Glutamatergic neuron (in vitro differentiated cells): ENCODE measurements at regions not wholly inside any gene's neighbourhood (a gene's known extent, or its start where the extent isn't known, plus 50 kb on each side); places are given as distances from the start of the nearest gene placed in this dataset.

Experiments
- DNase-seq: peaks from one replicate; pipeline ENCODE4 v3.0.0; 2022
- H3K27ac Mint-ChIP-seq: one replicate; pipeline ENCODE4 v1.8.0; 2020; ENCODE audit warnings: mild to moderate bottlenecking, mixed read lengths, inconsistent platforms; ENCODE audit not compliant: unreplicated experiment
- H3K27me3 Mint-ChIP-seq: one replicate; pipeline ENCODE4 v1.8.0; 2020; ENCODE audit warnings: mild to moderate bottlenecking, moderate library complexity, mixed read lengths, inconsistent platforms; ENCODE audit not compliant: unreplicated experiment
- H3K36me3 Mint-ChIP-seq: one replicate; pipeline ENCODE4 v1.8.0; 2020; ENCODE audit warnings: mild to moderate bottlenecking, mixed read lengths, inconsistent platforms; ENCODE audit not compliant: unreplicated experiment
- H3K4me1 Mint-ChIP-seq: one replicate; pipeline ENCODE4 v1.8.0; 2020; ENCODE audit warnings: mild to moderate bottlenecking, low read depth, mixed read lengths, inconsistent platforms; ENCODE audit not compliant: unreplicated experiment
- H3K4me3 Mint-ChIP-seq: one replicate; pipeline ENCODE4 v1.8.0; 2020; ENCODE audit warnings: mild to moderate bottlenecking, mixed read lengths, inconsistent platforms; ENCODE audit not compliant: unreplicated experiment
- H3K9me3 Mint-ChIP-seq: one replicate; pipeline ENCODE4 v1.8.0; 2020; ENCODE audit warnings: mild to moderate bottlenecking, moderate library complexity, mixed read lengths, inconsistent platforms; ENCODE audit not compliant: unreplicated experiment
- TF ChIP-seq, protein P1 (sequence below): fragments of 200-600 bp; sonication (generic); IDR thresholded peaks from one replicate; pipeline ENCODE4 v1.5.0; 2021; ENCODE audit not compliant: partially characterized antibody, unreplicated experiment

DNA sequence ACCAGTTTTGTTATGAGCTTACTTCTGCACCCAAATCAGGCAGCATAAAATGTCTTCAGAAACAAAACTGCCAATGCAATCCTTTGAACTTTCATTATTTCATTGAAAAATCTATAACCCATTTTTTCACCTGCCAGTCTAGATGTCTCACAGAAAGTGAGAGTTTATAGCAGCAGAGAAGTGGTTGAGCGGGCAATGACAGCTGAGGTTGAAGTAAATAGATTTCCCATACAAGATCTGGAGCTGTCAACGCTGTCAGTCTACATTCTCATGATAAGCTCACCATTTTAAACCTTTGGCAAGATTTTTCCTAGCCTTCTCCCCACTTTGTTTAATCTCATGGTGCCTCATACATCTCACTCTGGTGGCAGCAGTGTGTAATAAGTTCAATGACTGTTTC, 1144.9 kb upstream of the PCDH9 start:
- H3K27me3 Mint-ChIP-seq = no peaks in the 10 kb centered on the region
- no peak overlapping the region for H3K27ac Mint-ChIP-seq
- no peak overlapping the region for H3K4me3 Mint-ChIP-seq
- H3K36me3 Mint-ChIP-seq = no peaks in the 10 kb centered on the region
- TF ChIP-seq, protein P1, sequence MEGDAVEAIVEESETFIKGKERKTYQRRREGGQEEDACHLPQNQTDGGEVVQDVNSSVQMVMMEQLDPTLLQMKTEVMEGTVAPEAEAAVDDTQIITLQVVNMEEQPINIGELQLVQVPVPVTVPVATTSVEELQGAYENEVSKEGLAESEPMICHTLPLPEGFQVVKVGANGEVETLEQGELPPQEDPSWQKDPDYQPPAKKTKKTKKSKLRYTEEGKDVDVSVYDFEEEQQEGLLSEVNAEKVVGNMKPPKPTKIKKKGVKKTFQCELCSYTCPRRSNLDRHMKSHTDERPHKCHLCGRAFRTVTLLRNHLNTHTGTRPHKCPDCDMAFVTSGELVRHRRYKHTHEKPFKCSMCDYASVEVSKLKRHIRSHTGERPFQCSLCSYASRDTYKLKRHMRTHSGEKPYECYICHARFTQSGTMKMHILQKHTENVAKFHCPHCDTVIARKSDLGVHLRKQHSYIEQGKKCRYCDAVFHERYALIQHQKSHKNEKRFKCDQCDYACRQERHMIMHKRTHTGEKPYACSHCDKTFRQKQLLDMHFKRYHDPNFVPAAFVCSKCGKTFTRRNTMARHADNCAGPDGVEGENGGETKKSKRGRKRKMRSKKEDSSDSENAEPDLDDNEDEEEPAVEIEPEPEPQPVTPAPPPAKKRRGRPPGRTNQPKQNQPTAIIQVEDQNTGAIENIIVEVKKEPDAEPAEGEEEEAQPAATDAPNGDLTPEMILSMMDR = no peak
- no peaks in the 10 kb centered on the region for H3K4me1 Mint-ChIP-seq
- DNase-seq = no peak
- no peaks in the 10 kb centered on the region for H3K9me3 Mint-ChIP-seq

DNA sequence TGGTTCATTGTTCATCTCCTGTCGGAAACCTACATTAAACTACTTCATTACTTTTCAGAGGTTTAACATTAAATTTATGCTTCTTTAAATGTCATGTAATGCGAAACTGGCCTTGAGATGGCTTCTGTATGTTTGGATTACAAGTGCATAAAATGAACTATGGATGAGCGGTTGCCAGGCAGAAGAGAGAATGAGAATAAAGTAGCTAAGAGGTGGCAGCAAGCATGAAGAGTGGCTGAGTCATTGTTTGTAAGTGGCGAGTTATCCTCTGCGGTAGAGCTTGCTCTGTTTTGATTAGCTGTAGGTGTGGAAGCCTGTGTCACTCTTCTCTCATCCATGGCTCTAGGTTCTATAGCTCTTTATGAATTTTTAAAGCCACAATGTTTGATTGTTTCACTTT, 1139.6 kb upstream of the PCDH9 start:
- Mint-ChIP-seq H3K36me3 (no peaks in the 10 kb centered on the region), H3K27me3 (no peaks in the 10 kb centered on the region), H3K9me3 (no peaks in the 10 kb centered on the region), H3K4me3 (no peak overlapping the region), H3K4me1 (no peaks in the 10 kb centered on the region), H3K27ac (no peak overlapping the region)
- TF ChIP-seq, protein P1 = no peak
- DNase-seq = no peak

DNA sequence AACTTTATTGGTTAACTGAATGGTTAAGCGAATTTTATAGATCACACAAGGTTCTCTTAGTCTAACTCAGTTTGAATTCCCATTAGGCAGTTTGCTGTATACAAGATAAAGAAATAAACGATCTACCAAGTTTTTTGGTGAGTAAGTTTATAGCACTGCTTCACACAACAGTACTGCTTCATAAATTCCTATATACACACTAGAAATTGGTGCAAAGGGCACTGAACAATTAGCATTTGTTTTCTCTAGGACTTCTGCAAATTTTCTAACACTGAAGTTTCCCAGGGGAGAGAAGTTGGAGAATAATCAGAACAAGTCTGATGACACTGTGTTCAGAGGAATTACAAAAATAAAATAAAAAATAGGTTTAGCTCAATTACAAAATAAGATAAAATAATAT, 1138.8 kb upstream of the PCDH9 start:
- no peak for DNase-seq
- TF ChIP-seq, protein P1 = no peak
- Mint-ChIP-seq H3K9me3 (no peaks in the 10 kb centered on the region), H3K36me3 (no peaks in the 10 kb centered on the region), H3K27ac (no peak overlapping the region), H3K4me3 (no peak overlapping the region), H3K27me3 (no peaks in the 10 kb centered on the region), H3K4me1 (no peaks in the 10 kb centered on the region)

DNA sequence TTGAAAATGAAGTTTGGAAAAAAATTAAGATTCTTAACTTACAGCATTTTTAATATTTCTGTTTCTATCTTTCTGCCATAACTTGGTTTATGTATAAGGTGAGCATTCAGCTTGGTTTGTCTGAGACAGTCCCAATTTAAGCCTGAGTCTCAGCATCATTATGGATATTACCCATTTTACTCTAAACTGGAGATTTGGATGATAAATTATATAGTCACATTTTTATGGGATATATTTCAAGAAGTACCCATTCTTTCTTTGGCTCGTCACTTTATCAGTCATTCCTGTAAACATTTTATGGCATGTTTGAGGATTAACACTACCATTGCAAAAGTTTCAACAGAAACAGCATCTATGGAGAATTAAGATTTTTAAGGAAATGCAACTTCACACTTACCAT, 1129.0 kb upstream of the PCDH9 start:
- H3K9me3 Mint-ChIP-seq = no peaks in the 10 kb centered on the region
- H3K27ac Mint-ChIP-seq = no peak overlapping the region
- no peaks in the 10 kb centered on the region for H3K36me3 Mint-ChIP-seq
- no peak for DNase-seq
- TF ChIP-seq, protein P1 = no peak
- no peaks in the 10 kb centered on the region for H3K27me3 Mint-ChIP-seq
- no peak overlapping the region for H3K4me3 Mint-ChIP-seq
- H3K4me1 Mint-ChIP-seq = no peaks in the 10 kb centered on the region

DNA sequence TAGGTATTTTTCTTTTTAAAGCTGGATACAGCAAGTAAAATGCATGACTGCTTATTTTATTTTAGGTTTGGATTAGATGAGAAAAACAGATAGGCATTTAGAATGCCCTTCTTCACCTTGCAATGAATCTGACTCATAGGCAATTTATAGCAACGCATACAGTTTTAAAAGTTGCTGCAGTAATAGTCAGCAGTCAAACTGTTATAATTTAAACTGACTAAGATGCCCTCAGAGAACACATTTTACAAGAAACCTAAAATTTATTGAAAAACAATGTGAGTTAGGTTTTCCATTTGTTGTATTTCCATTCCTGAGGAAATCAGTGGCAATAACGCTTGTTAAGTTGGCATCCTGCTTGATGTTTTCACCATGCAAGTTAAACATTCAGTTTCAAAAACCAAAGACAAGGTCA, 1128.2 kb upstream of the PCDH9 start:
- H3K27me3 Mint-ChIP-seq = no peaks in the 10 kb centered on the region
- H3K4me1 Mint-ChIP-seq = no peaks in the 10 kb centered on the region
- no peaks in the 10 kb centered on the region for H3K36me3 Mint-ChIP-seq
- H3K27ac Mint-ChIP-seq = no peak overlapping the region
- H3K9me3 Mint-ChIP-seq = no peaks in the 10 kb centered on the region
- TF ChIP-seq, protein P1 = no peak
- no peak overlapping the region for H3K4me3 Mint-ChIP-seq
- no peak for DNase-seq
